HEK293 (cell line): ENCODE measurements at regions not wholly inside any gene's neighbourhood (a gene's known extent, or its start where the extent isn't known, plus 50 kb on each side); places are given as distances from the start of the nearest gene placed in this dataset.

Experiments used
- CTCF ChIA-PET: fragments of 350-600 bp; formaldehyde crosslinking; extraction: SDS; loops from one replicate; lab custom pipeline; 2021; ENCODE audit warnings: antibody characterized with exemption; lab: Yijun Ruan, JAX
- POLR2A ChIA-PET: fragments of 300-600 bp; formaldehyde crosslinking; extraction: SDS; loops from one replicate; lab custom pipeline; 2020; ENCODE audit warnings: antibody characterized with exemption, inconsistent platforms; lab: Yijun Ruan, JAX
- H3K27ac ChIP-seq: fragments of 200-500 bp; sonication (Bioruptor generic); 2 replicates; pipeline ENCODE4 v1.5.1; 2014; ENCODE audit warnings: low read depth, low read length, control low read depth, inconsistent platforms; ENCODE audit errors: extremely low read depth
- H3K36me3 ChIP-seq, 2 experiments: fragments of 200-500 bp in 1 of 2; sonication (Bioruptor generic) in 1 of 2; 1 replicate in 1 of 2; 2 replicates in 1 of 2; pipeline ENCODE4 v1.5.1; 2014 to 2017; ENCODE audit warnings: inconsistent platforms in 2 of 2, low read length in 2 of 2; ENCODE audit not compliant: control insufficient read depth in 2 of 2, insufficient read depth in 1 of 2
- H3K4me1 ChIP-seq: fragments of 200-500 bp; sonication (Bioruptor generic); 2 replicates; pipeline ENCODE4 v1.5.1; 2014; ENCODE audit warnings: mild to moderate bottlenecking, low read length, inconsistent platforms; ENCODE audit not compliant: control insufficient read depth, insufficient read depth
- H3K4me3 ChIP-seq: 2 replicates; pipeline ENCODE4 v1.5.1; 2011; ENCODE audit warnings: low read depth, mild to moderate bottlenecking, control low read depth, low read length, moderate library complexity
- H3K9me3 ChIP-seq: fragments of 200-500 bp; sonication (Bioruptor generic); 2 replicates; pipeline ENCODE4 v1.5.1; 2014; ENCODE audit warnings: low read depth, low read length, inconsistent platforms; ENCODE audit not compliant: control insufficient read depth, insufficient read depth
- BCL11B ChIP-seq: fragments of 450-650 bp; formaldehyde crosslinking; IDR thresholded peaks from 2 replicates; pipeline ENCODE4 v1.5.1; 2016; ENCODE audit warnings: low read depth, missing biosample characterization, missing genetic modification characterization
- GLIS2 ChIP-seq: fragments of 450-650 bp; formaldehyde crosslinking; IDR thresholded peaks from 2 replicates; pipeline ENCODE4 v1.5.1; 2016; ENCODE audit warnings: missing biosample characterization, missing genetic modification characterization
- KLF1 ChIP-seq: fragments of 450-650 bp; formaldehyde crosslinking; IDR thresholded peaks from 2 replicates; pipeline ENCODE4 v1.5.1; 2016; ENCODE audit warnings: missing biosample characterization, missing genetic modification characterization
- SCRT2 ChIP-seq: fragments of 450-650 bp; formaldehyde crosslinking; IDR thresholded peaks from 2 replicates; pipeline ENCODE4 v1.5.1; 2016; ENCODE audit warnings: missing biosample characterization, missing genetic modification characterization
- ZBTB20 ChIP-seq: fragments of 450-650 bp; formaldehyde crosslinking; IDR thresholded peaks from 2 replicates; pipeline ENCODE4 v1.5.1; 2016; ENCODE audit warnings: missing biosample characterization, missing genetic modification characterization
- ZNF121 ChIP-seq: fragments of 450-650 bp; formaldehyde crosslinking; IDR thresholded peaks from 2 replicates; pipeline ENCODE4 v1.5.1; 2016; ENCODE audit warnings: missing biosample characterization, missing genetic modification characterization
- ZNF132 ChIP-seq: fragments of 450-650 bp; formaldehyde crosslinking; IDR thresholded peaks from 2 replicates; pipeline ENCODE4 v1.5.1; 2017; ENCODE audit warnings: missing biosample characterization, missing genetic modification characterization, borderline replicate concordance
- ZNF157 ChIP-seq: fragments of 450-650 bp; formaldehyde crosslinking; IDR thresholded peaks from 2 replicates; pipeline ENCODE4 v1.5.1; 2016; ENCODE audit warnings: missing biosample characterization, missing genetic modification characterization
- ZNF169 ChIP-seq: fragments of 450-650 bp; formaldehyde crosslinking; IDR thresholded peaks from 2 replicates; pipeline ENCODE4 v1.5.1; 2016; ENCODE audit warnings: missing biosample characterization, missing genetic modification characterization
- ZNF2 ChIP-seq: fragments of 450-650 bp; formaldehyde crosslinking; IDR thresholded peaks from 2 replicates; pipeline ENCODE4 v1.5.1; 2016; ENCODE audit warnings: missing biosample characterization, missing genetic modification characterization
- ZNF239 ChIP-seq: fragments of 450-650 bp; formaldehyde crosslinking; IDR thresholded peaks from 2 replicates; pipeline ENCODE4 v1.5.1; 2016; ENCODE audit warnings: missing biosample characterization, missing genetic modification characterization
- ZNF514 ChIP-seq: fragments of 450-650 bp; formaldehyde crosslinking; IDR thresholded peaks from 2 replicates; pipeline ENCODE4 v1.5.1; 2016; ENCODE audit warnings: missing biosample characterization, missing genetic modification characterization
- ZNF549 ChIP-seq: fragments of 450-650 bp; IDR thresholded peaks from 2 replicates; pipeline ENCODE4 v1.5.1; 2018; ENCODE audit warnings: missing biosample characterization, missing genetic modification characterization, mild to moderate bottlenecking, inconsistent platforms, moderate library complexity
- ZNF624 ChIP-seq: fragments of 450-650 bp; formaldehyde crosslinking; IDR thresholded peaks from 2 replicates; pipeline ENCODE4 v1.5.1; 2017; ENCODE audit warnings: missing biosample characterization, missing genetic modification characterization
- ZNF777 ChIP-seq: fragments of 450-650 bp; formaldehyde crosslinking; IDR thresholded peaks from 2 replicates; pipeline ENCODE4 v1.5.1; 2017; ENCODE audit warnings: missing biosample characterization, missing genetic modification characterization, borderline replicate concordance
- ZNF791 ChIP-seq: fragments of 450-650 bp; formaldehyde crosslinking; IDR thresholded peaks from 2 replicates; pipeline ENCODE4 v1.5.1; 2016; ENCODE audit warnings: missing biosample characterization, missing genetic modification characterization
- ZSCAN16 ChIP-seq: fragments of 450-650 bp; formaldehyde crosslinking; IDR thresholded peaks from 2 replicates; pipeline ENCODE4 v1.5.1; 2016; ENCODE audit warnings: missing biosample characterization, missing genetic modification characterization
- TF ChIP-seq, protein P1 (sequence below): fragments of 450-650 bp; formaldehyde crosslinking; IDR thresholded peaks from 2 replicates; pipeline ENCODE4 v1.5.1; 2017; ENCODE audit warnings: missing biosample characterization, missing genetic modification characterization
- TF ChIP-seq, protein P2 (sequence below): fragments of 450-650 bp; formaldehyde crosslinking; IDR thresholded peaks from 2 replicates; pipeline ENCODE4 v1.5.1; 2016; ENCODE audit warnings: missing biosample characterization, missing genetic modification characterization
- TF ChIP-seq, protein P3 (sequence below): fragments of 450-650 bp; formaldehyde crosslinking; IDR thresholded peaks from 2 replicates; pipeline ENCODE4 v1.5.1; 2017; ENCODE audit warnings: missing biosample characterization, missing genetic modification characterization
- TF ChIP-seq, protein P4 (sequence below): fragments of 450-650 bp; formaldehyde crosslinking; optimal IDR thresholded peaks from 2 replicates; pipeline ENCODE3; 2016; ENCODE audit warnings: missing biosample characterization, mild to moderate bottlenecking, missing genetic modification characterization
- TF ChIP-seq, protein P5 (sequence below): fragments of 450-650 bp; formaldehyde crosslinking; IDR thresholded peaks from 2 replicates; pipeline ENCODE4; 2016; ENCODE audit warnings: missing biosample characterization, missing genetic modification characterization

- TF ChIP-seq, protein P1, sequence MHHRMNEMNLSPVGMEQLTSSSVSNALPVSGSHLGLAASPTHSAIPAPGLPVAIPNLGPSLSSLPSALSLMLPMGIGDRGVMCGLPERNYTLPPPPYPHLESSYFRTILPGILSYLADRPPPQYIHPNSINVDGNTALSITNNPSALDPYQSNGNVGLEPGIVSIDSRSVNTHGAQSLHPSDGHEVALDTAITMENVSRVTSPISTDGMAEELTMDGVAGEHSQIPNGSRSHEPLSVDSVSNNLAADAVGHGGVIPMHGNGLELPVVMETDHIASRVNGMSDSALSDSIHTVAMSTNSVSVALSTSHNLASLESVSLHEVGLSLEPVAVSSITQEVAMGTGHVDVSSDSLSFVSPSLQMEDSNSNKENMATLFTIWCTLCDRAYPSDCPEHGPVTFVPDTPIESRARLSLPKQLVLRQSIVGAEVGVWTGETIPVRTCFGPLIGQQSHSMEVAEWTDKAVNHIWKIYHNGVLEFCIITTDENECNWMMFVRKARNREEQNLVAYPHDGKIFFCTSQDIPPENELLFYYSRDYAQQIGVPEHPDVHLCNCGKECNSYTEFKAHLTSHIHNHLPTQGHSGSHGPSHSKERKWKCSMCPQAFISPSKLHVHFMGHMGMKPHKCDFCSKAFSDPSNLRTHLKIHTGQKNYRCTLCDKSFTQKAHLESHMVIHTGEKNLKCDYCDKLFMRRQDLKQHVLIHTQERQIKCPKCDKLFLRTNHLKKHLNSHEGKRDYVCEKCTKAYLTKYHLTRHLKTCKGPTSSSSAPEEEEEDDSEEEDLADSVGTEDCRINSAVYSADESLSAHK (tag by site-specific recombination) = peak; percentile 60; the same call in 1 of the 2 replicates
- TF ChIP-seq, all 188 proteins: peak for 6
Measured at GRCh38 chr3:16067837-16068471, 106.5 kb upstream of the GALNT15 start (continued).

DNA sequence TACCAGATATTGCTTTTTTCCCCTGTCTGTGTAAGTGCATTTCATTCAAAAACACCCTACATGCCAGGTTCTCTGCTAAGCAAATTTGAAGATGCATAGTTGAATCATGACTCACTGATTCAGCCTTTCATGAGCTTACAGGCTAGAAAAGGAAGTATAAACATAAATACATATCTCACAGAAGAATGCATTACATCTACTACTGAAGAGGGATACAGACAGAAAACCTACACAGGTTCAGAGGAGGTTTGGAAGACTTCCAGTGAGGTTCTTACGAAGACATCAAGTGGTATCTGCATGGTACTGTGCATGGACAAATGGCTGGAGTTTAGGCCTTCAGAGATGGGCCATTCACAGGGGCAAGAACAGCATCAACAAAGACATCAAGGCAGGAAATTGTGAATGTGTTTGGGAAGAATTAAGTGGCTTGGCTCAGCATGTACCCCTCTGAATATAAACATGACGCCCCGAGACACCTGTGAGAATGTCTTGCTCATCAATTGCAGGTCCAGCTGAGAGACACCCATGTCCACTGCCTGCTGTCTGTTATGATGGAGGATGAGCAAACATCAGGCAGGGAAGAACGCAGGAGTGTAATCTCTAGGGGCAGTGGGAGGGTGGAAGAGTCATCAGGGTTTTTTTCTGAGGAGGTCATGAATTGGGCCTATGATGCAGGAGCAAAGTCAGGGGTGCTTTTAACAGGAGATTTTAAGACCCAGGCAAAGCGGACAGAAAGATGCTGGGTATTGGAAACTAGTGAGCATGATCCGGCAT, 105.1 kb upstream of the GALNT15 start:
- no peaks in the 10 kb centered on the region for H3K36me3 ChIP-seq
- H3K9me3 ChIP-seq = no peaks in the 10 kb centered on the region
- POLR2A ChIA-PET = interaction anchor here (1.7 kb wide), 1 partner anchor 9 kb away, joined by 5 read pairs; no protein-coding TSS in a partner anchor
- no peak for TF ChIP-seq GLIS2 (tag by site-specific recombination)
- 0 out of 2 replicates have a peak, but pooled peaks have one; percentile 11 for TF ChIP-seq SCRT2 (tag by site-specific recombination)
- TF ChIP-seq ZBTB20 = peak; percentile 27; the same call in 1 of the 2 replicates
- TF ChIP-seq, all 188 proteins: peak for 2
- Histone ChIP-seq H3K4me1 (peaks cover 4% of the 10 kb centered on the region; the same call in 1 of the 2 replicates), H3K4me3 (no peak overlapping the region), H3K27ac (no peak overlapping the region)
- CTCF ChIA-PET = interaction anchor here (0.7 to 2.0 kb wide), 3 partner anchors 20 to 168 kb away, joined by 3 to 5 read pairs (median 5); no protein-coding TSS in a partner anchor

GRCh38 chr3:16070707-16071106, 103.8 kb upstream of the GALNT15 start:
- Histone ChIP-seq H3K4me1 (peaks cover 4% of the 10 kb centered on the region; the same call in 1 of the 2 replicates), H3K9me3 (no peaks in the 10 kb centered on the region), H3K36me3 (no peaks in the 10 kb centered on the region), H3K4me3 (no peak overlapping the region), H3K27ac (no peak overlapping the region)
- CTCF ChIA-PET = interaction anchor here (0.9 kb wide), 1 partner anchor 22 kb away, joined by 3 read pairs; no protein-coding TSS in a partner anchor
- POLR2A ChIA-PET = no interaction called here
- TF ChIP-seq ZNF777 (tag by site-specific recombination) (no peak), KLF1 (no peak), ZNF624 (no peak), ZNF121 (tag by site-specific recombination) (no peak), BCL11B (tag by site-specific recombination) (no peak), ZNF157 (no peak), ZNF791 (tag by site-specific recombination) (no peak), ZNF2 (no peak), ZNF239 (tag by site-specific recombination) (no peak), ZNF514 (tag by site-specific recombination) (no peak), ZNF169 (no peak), ZNF549 (tag by site-specific recombination) (no peak), ZNF132 (tag by site-specific recombination) (no peak), ZSCAN16 (tag by site-specific recombination) (no peak)
- TF ChIP-seq, protein P2, sequence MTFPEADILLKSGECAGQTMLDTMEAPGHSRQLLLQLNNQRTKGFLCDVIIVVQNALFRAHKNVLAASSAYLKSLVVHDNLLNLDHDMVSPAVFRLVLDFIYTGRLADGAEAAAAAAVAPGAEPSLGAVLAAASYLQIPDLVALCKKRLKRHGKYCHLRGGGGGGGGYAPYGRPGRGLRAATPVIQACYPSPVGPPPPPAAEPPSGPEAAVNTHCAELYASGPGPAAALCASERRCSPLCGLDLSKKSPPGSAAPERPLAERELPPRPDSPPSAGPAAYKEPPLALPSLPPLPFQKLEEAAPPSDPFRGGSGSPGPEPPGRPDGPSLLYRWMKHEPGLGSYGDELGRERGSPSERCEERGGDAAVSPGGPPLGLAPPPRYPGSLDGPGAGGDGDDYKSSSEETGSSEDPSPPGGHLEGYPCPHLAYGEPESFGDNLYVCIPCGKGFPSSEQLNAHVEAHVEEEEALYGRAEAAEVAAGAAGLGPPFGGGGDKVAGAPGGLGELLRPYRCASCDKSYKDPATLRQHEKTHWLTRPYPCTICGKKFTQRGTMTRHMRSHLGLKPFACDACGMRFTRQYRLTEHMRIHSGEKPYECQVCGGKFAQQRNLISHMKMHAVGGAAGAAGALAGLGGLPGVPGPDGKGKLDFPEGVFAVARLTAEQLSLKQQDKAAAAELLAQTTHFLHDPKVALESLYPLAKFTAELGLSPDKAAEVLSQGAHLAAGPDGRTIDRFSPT (tag by site-specific recombination) = no peak
- TF ChIP-seq, protein P3, sequence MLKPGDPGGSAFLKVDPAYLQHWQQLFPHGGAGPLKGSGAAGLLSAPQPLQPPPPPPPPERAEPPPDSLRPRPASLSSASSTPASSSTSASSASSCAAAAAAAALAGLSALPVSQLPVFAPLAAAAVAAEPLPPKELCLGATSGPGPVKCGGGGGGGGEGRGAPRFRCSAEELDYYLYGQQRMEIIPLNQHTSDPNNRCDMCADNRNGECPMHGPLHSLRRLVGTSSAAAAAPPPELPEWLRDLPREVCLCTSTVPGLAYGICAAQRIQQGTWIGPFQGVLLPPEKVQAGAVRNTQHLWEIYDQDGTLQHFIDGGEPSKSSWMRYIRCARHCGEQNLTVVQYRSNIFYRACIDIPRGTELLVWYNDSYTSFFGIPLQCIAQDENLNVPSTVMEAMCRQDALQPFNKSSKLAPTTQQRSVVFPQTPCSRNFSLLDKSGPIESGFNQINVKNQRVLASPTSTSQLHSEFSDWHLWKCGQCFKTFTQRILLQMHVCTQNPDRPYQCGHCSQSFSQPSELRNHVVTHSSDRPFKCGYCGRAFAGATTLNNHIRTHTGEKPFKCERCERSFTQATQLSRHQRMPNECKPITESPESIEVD = no peak
- TF ChIP-seq, protein P4, sequence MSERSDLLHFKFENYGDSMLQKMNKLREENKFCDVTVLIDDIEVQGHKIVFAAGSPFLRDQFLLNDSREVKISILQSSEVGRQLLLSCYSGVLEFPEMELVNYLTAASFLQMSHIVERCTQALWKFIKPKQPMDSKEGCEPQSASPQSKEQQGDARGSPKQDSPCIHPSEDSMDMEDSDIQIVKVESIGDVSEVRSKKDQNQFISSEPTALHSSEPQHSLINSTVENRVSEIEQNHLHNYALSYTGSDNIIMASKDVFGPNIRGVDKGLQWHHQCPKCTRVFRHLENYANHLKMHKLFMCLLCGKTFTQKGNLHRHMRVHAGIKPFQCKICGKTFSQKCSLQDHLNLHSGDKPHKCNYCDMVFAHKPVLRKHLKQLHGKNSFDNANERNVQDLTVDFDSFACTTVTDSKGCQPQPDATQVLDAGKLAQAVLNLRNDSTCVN = no peak
- TF ChIP-seq, protein P5, sequence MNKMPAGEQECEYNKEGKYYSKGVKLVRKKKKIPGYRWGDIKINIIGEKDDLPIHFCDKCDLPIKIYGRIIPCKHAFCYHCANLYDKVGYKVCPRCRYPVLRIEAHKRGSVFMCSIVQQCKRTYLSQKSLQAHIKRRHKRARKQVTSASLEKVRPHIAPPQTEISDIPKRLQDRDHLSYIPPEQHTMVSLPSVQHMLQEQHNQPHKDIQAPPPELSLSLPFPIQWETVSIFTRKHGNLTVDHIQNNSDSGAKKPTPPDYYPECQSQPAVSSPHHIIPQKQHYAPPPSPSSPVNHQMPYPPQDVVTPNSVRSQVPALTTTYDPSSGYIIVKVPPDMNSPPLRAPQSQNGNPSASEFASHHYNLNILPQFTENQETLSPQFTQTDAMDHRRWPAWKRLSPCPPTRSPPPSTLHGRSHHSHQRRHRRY = no peak
